ENCODE measurements at regions not wholly inside any gene's neighbourhood (a gene's known extent, or its start where the extent isn't known, plus 50 kb on each side); places are given as distances from the start of the nearest gene placed in this dataset.
A peak's percentile ranks its signal among the peaks of the same experiment; 100 is the strongest.

DNA sequence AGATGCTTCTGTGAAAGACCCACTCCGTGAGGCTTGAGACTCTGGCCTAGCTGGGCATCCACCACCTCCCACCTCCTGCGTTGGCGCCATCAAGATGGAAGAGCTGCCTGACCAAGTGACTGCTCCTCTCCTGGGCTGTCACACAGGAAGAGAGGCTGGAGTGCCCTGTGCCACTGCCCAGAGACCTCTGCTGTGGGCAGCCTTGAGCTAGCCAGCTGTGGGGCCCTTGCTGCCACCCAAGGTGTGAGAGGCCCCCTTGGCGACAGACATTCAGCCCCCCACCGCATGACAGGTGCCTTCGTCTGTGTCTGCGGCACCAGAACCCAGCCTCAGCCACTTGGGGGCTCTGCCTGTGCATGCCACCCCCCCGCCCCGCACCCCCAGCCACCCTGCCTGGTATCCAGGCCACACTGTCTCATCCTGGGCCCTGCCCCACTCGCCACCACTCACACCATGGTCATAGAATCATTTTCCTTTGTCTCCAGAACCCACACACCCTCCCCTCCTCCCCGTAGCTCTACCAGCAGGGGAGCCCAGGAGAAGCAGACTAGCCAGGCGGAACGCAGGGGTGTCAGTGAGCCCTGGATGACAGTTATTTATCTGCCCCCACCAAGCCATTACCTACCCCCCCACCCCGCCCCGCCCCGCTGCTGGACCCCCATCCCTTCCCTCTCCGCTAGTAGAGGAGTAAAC lies 120.9 kb upstream of the LHX1 start:
- DNase-seq: peak in 2 of 5 donors; percentile 59 to 66
- Histone ChIP-seq H3K36me3 (ENCODE audit: control insufficient read depth in 2 of 3, insufficient read depth in 3 of 3, low read length in 3 of 3) (no peaks in the 10 kb centered on the region), H3K27me3 (ENCODE audit: control insufficient read depth, insufficient read depth, low read length) (no peaks in the 10 kb centered on the region)

DNA sequence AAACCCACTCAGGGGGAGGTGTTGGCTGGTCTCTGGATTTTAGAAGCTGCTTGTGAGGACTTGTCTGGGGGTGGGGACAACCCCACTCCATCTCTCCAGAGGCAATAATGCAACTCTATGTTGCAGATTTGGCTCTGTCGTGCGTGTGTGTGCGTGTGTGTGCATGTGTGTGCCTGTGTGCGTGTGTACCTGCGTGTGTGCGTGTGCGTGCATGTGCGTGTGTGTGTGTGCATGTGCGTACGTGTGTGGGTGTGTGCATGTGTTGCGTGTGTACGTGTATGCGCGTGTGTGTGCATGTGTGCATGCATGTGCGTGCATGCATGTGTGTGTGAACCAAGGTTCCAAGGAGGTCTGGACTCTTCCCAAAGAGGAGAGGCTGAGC lies 120.4 kb upstream of the LHX1 start:
- Histone ChIP-seq H3K9me3 (ENCODE audit: control insufficient read depth in 2 of 3, insufficient read depth in 1 of 3, low read length in 3 of 3) (no peaks in the 10 kb centered on the region), H3K4me1 (ENCODE audit: control insufficient read depth in 2 of 3, insufficient read depth in 2 of 3, low read depth in 1 of 3, low read length in 3 of 3) (peaks cover 0 to 10% (median 9%) of the 10 kb centered on the region in 3 donors), H3K27ac (ENCODE audit: low read depth in 2 of 2, low read length in 2 of 2) (no peak overlapping the region), H3K4me3 (ENCODE audit: low read length in 3 of 3) (peak overlapping the region in 1 of 3 donors; percentile 12), H3K36me3 (ENCODE audit: control insufficient read depth in 2 of 3, insufficient read depth in 3 of 3, low read length in 3 of 3) (no peaks in the 10 kb centered on the region), H3K9ac (ENCODE audit: low read length in 3 of 3) (no peak overlapping the region), H3K27me3 (ENCODE audit: control insufficient read depth, insufficient read depth, low read length) (no peaks in the 10 kb centered on the region)
- DNase-seq: no peak
- TF ChIP-seq, protein P1, sequence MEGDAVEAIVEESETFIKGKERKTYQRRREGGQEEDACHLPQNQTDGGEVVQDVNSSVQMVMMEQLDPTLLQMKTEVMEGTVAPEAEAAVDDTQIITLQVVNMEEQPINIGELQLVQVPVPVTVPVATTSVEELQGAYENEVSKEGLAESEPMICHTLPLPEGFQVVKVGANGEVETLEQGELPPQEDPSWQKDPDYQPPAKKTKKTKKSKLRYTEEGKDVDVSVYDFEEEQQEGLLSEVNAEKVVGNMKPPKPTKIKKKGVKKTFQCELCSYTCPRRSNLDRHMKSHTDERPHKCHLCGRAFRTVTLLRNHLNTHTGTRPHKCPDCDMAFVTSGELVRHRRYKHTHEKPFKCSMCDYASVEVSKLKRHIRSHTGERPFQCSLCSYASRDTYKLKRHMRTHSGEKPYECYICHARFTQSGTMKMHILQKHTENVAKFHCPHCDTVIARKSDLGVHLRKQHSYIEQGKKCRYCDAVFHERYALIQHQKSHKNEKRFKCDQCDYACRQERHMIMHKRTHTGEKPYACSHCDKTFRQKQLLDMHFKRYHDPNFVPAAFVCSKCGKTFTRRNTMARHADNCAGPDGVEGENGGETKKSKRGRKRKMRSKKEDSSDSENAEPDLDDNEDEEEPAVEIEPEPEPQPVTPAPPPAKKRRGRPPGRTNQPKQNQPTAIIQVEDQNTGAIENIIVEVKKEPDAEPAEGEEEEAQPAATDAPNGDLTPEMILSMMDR (IDR thresholded peaks at IDR 0.05; ENCODE audit: borderline replicate concordance, extremely low read depth, insufficient read depth): no peak
- FAIRE-seq: no peak
- intact Hi-C loops (cut with DNase I): no loop called here

More for the DNA sequence above, 120.9 kb upstream of the LHX1 start:
- intact Hi-C loops (cut with DNase I): no loop called here
- TF ChIP-seq, protein P1 (IDR thresholded peaks at IDR 0.05; ENCODE audit: borderline replicate concordance, extremely low read depth, insufficient read depth): no peak
- no peak for FAIRE-seq
- H3K4me1 ChIP-seq (ENCODE audit: control insufficient read depth in 2 of 3, insufficient read depth in 2 of 3, low read depth in 1 of 3, low read length in 3 of 3): peaks cover 0 to 10% (median 9%) of the 10 kb centered on the region in 3 donors
- H3K9me3 ChIP-seq (ENCODE audit: control insufficient read depth in 2 of 3, insufficient read depth in 1 of 3, low read length in 3 of 3): no peaks in the 10 kb centered on the region
- H3K4me3 ChIP-seq (ENCODE audit: low read length in 3 of 3): no peak overlapping the region
- H3K27ac ChIP-seq (ENCODE audit: low read depth in 2 of 2, low read length in 2 of 2): no peak overlapping the region
- H3K9ac ChIP-seq (ENCODE audit: low read length in 3 of 3): no peak overlapping the region

DNA sequence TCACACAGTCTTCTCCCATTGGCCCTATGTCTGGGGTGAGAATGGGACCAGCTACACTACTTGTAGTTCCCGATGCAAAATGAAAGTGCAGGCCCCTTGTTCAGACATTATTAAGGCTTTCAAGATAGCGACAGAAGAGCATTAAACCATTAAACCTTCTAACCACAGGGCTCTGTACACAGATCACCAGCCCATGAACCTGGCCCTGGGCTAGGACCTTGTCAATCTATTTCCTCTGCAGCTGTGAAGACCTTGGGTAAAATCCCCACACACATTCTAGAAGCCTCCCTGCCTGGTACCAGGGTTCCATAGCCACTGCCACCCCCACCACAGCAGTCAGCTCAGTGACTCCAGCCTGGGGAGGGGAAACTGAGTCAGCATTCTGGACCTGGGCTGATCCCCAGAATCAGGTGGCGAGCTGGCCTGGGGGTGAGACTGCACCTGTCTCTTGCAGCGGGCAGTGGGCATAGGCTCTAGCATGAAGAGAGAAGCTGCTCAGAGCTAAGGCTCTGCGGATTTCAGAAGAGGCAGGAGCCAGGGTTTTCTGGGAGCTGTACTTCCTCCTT lies 119.7 kb upstream of the LHX1 start:
- peaks cover 0 to 10% (median 9%) of the 10 kb centered on the region in 3 donors for H3K4me1 ChIP-seq (ENCODE audit: control insufficient read depth in 2 of 3, insufficient read depth in 2 of 3, low read depth in 1 of 3, low read length in 3 of 3)
- DNase-seq (no peak), FAIRE-seq (no peak)
- H3K9ac ChIP-seq (ENCODE audit: low read length in 3 of 3): no peak overlapping the region
- no peaks in the 10 kb centered on the region for H3K9me3 ChIP-seq (ENCODE audit: control insufficient read depth in 2 of 3, insufficient read depth in 1 of 3, low read length in 3 of 3)
- no peaks in the 10 kb centered on the region for H3K36me3 ChIP-seq (ENCODE audit: control insufficient read depth in 2 of 3, insufficient read depth in 3 of 3, low read length in 3 of 3)
- peak overlapping the region in 1 of 2 donors; percentile 34 for H3K27ac ChIP-seq (ENCODE audit: low read depth in 2 of 2, low read length in 2 of 2)
- TF ChIP-seq, protein P1 (IDR thresholded peaks at IDR 0.05; ENCODE audit: borderline replicate concordance, extremely low read depth, insufficient read depth): no peak
- intact Hi-C loops (cut with DNase I): no loop called here
- no peaks in the 10 kb centered on the region for H3K27me3 ChIP-seq (ENCODE audit: control insufficient read depth, insufficient read depth, low read length)
- no peak overlapping the region for H3K4me3 ChIP-seq (ENCODE audit: low read length in 3 of 3)

Measured in kidney (tissue), 13 donors.